Smooth muscle cell (in vitro differentiated cells): ENCODE measurements at regions not wholly inside any gene's neighbourhood (a gene's known extent, or its start where the extent isn't known, plus 50 kb on each side); places are given as distances from the start of the nearest gene placed in this dataset.

Experiments used
- DNase-seq: peaks from one replicate; lab custom pipeline; 2025; ENCODE audit not compliant: unreplicated experiment; lab: John Stamatoyannopoulos, UW
- H2AFZ ChIP-seq: fragments of 200-600 bp; sonication (generic); 2 replicates; pipeline ENCODE4 v1.6.0; 2016; ENCODE audit warnings: antibody characterized with exemption, low read depth, mild to moderate bottlenecking
- H3F3A ChIP-seq: fragments of 200-600 bp; sonication (generic); 2 replicates; pipeline ENCODE4 v1.6.0; 2017; ENCODE audit warnings: antibody characterized with exemption, low read depth
- H3K27ac ChIP-seq: fragments of 200-600 bp; sonication (generic); 2 replicates; pipeline ENCODE4 v1.5.1; 2016; ENCODE audit warnings: low read depth, mild to moderate bottlenecking
- H3K27me3 ChIP-seq: fragments of 200-600 bp; sonication (generic); 2 replicates; pipeline ENCODE4 v1.6.1; 2016; ENCODE audit warnings: low read depth, mild to moderate bottlenecking
- H3K36me3 ChIP-seq: fragments of 200-600 bp; sonication (generic); 2 replicates; pipeline ENCODE4 v1.5.1; 2016; ENCODE audit warnings: low read depth
- H3K4me1 ChIP-seq: fragments of 200-600 bp; sonication (generic); 2 replicates; pipeline ENCODE4 v1.5.1; 2016; ENCODE audit warnings: low read depth
- H3K4me2 ChIP-seq: fragments of 200-600 bp; sonication (generic); 2 replicates; pipeline ENCODE4 v1.6.0; 2016; ENCODE audit warnings: mild to moderate bottlenecking
- H3K4me3 ChIP-seq: fragments of 200-600 bp; sonication (generic); 2 replicates; pipeline ENCODE4 v1.5.1; 2016; ENCODE audit warnings: mild to moderate bottlenecking
- H3K79me2 ChIP-seq: fragments of 200-600 bp; sonication (generic); 2 replicates; pipeline ENCODE4 v1.6.0; 2016; ENCODE audit warnings: low read depth, mild to moderate bottlenecking
- H3K9ac ChIP-seq: fragments of 200-600 bp; sonication (generic); 2 replicates; pipeline ENCODE4 v1.6.0; 2016; ENCODE audit warnings: low read depth
- H3K9me3 ChIP-seq: fragments of 200-600 bp; sonication (generic); replicated peaks from 2 replicates; pipeline ENCODE4 v1.5.1; 2016; ENCODE audit warnings: low read depth
- H4K20me1 ChIP-seq: fragments of 200-600 bp; sonication (generic); 2 replicates; pipeline ENCODE4 v1.6.0; 2016; ENCODE audit warnings: low read depth
- CTCF ChIP-seq: fragments of 200-600 bp; sonication (generic); IDR thresholded peaks from 2 replicates; pipeline ENCODE4 v1.5.1; 2017; ENCODE audit warnings: borderline replicate concordance, mild to moderate bottlenecking, antibody characterized with exemption; ENCODE audit not compliant: insufficient read depth, poor library complexity, severe bottlenecking
- WGBS: methylation state at CpG from one replicate; pipeline ENCODE4 v1.1.7; 2016; ENCODE audit warnings: low lambda C conversion rate; 5-methylcytosine and 5-hydroxymethylcytosine counted together

DNA sequence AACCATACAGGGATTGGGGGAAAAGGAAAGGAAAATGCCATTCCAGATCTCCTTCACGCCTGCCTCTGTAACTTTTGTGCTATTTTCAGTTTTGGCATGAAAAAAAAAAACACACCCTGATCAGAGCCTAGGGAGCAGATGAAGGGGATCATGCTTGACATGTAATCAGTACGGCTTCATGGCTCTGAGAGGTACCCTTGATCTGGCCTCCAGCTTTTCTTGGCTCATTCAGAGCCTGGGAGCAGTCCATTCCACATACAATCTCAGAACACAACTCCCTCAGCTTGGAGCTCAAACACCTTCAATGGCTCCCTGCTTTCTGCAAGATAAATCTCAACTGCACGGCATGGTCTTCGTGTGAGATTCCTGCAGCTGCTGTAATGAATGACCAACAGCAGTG, 422.8 kb upstream of the ZMIZ1 start:
- Histone ChIP-seq H3K79me2 (no peaks in the 10 kb centered on the region), H3K27ac (no peak overlapping the region), H3K9me3 (no peaks in the 10 kb centered on the region), H4K20me1 (no peaks in the 10 kb centered on the region), H2AFZ (no peak overlapping the region), H3K27me3 (no peaks in the 10 kb centered on the region), H3K4me1 (peaks cover 8% of the 10 kb centered on the region), H3K4me3 (no peak overlapping the region), H3F3A (peaks cover 4% of the 10 kb centered on the region), H3K9ac (no peak overlapping the region), H3K4me2 (no peak overlapping the region), H3K36me3 (no peaks in the 10 kb centered on the region)
- no peak for DNase-seq
- no peak for TF ChIP-seq CTCF
- WGBS, result 97% methylated on average over 4 of the region's 4 CpGs

DNA sequence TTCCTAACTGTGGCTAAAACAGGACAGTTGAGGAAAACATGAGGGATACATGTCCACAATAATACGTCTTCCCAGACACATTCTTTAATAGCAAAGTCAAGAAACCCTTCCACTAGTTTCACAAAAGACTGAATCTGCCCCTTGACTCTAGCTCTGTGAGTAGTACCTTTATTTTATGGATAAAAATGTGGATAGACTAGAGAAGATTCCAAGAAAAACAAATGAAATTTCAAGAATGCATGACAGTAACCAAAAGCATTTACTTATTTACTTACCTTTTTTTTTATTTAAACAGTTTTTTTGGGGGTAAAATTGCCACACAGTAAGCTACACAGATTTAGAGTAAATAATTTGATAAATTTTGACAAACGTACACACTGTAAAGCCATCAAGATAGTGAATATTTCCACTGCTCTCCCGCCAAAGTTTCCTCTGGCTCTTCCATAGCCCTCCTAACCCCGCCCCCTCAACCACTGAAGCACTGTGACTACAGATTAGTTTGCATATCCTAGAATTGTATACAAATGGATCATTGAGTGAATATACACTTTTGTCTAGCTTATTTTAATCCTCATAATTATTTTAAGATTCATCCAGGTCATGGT, 420.4 kb upstream of the ZMIZ1 start:
- no peak overlapping the region for H3K27ac ChIP-seq
- 57% methylated on average over 4 of the region's 4 CpGs for WGBS
- no peaks in the 10 kb centered on the region for H3K27me3 ChIP-seq
- no peak for DNase-seq
- H3K9me3 ChIP-seq, result no peaks in the 10 kb centered on the region
- H3K36me3 ChIP-seq, result no peaks in the 10 kb centered on the region
- no peak overlapping the region for H3K4me2 ChIP-seq
- H2AFZ ChIP-seq, result no peak overlapping the region
- H3K9ac ChIP-seq, result no peak overlapping the region
- no peaks in the 10 kb centered on the region for H3K79me2 ChIP-seq
- H3K4me3 ChIP-seq, result no peak overlapping the region
- no peak for TF ChIP-seq CTCF
- H3K4me1 ChIP-seq, result peaks cover 8% of the 10 kb centered on the region
- peaks cover 4% of the 10 kb centered on the region for H3F3A ChIP-seq
- H4K20me1 ChIP-seq, result no peaks in the 10 kb centered on the region

DNA sequence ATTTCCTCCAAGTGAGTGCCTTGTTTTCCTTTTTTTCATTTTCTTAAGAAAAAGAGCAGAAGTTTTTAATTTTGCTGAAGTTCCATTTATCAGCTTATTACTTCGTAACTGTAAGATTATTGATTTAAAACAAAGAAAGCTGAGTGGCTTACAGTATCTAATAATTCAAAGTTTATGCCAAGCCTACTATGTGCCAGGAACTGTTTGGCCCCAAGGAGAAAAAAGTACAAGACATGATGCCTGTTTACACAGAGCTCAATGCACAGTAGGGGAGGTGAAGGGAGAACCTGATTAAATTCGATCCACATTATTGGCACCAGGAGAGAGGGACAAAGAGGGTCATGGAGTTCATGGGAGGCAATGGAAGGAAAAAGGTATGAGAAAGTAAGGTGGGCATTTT, 419.3 kb upstream of the ZMIZ1 start:
- Histone ChIP-seq H3K9ac (no peak overlapping the region), H3K4me3 (no peak overlapping the region), H4K20me1 (no peaks in the 10 kb centered on the region), H3K79me2 (no peaks in the 10 kb centered on the region), H3K4me2 (no peak overlapping the region), H3F3A (peaks cover 4% of the 10 kb centered on the region), H3K27me3 (no peaks in the 10 kb centered on the region), H3K27ac (no peak overlapping the region), H3K4me1 (peaks cover 8% of the 10 kb centered on the region), H3K9me3 (no peaks in the 10 kb centered on the region), H3K36me3 (no peaks in the 10 kb centered on the region), H2AFZ (no peak overlapping the region)
- no peak for DNase-seq
- TF ChIP-seq CTCF, result no peak
- 98% methylated on average over 2 of the region's 2 CpGs for WGBS

GRCh38 chr10:78650122-78650521, 418.6 kb upstream of the ZMIZ1 start:
- Histone ChIP-seq H3K27ac (no peak overlapping the region), H3K9me3 (no peaks in the 10 kb centered on the region), H3K4me2 (no peak overlapping the region), H3K27me3 (no peaks in the 10 kb centered on the region), H4K20me1 (no peaks in the 10 kb centered on the region), H3F3A (peaks cover 4% of the 10 kb centered on the region), H3K79me2 (no peaks in the 10 kb centered on the region), H2AFZ (no peak overlapping the region), H3K36me3 (no peaks in the 10 kb centered on the region), H3K9ac (no peak overlapping the region), H3K4me3 (no peak overlapping the region), H3K4me1 (peaks cover 8% of the 10 kb centered on the region)
- TF ChIP-seq CTCF, result no peak
- DNase-seq, result no peak
